ENCODE measurements at regions not wholly inside any gene's neighbourhood (a gene's known extent, or its start where the extent isn't known, plus 50 kb on each side); places are given as distances from the start of the nearest gene placed in this dataset.
"Not testable (repeated sequence)": the region's sequence is repeated elsewhere in the genome, so short reads cannot be mapped to it uniquely, and the experiment has no call there.

DNA sequence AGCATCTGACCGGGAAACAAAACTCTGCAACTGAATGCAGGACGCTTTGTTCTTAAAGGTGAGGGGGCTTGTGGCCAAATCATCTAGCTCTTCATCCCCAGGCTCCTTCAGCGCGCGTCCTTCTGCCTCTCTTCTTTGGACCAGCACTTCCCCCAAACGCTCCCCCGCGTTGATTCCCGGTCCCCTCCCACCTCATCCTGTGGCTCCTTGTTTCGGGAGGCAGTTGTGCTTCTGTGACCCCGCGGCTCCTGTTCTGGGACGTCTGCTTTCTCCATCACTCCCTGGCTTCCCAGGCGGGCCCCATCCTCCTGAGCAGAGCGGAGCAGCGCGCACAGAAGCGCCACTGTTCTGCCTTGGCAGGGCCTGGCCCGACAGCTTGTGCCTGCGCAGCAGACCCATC is 109.7 kb upstream of the ZNG1E start:
- H3K9me3 ChIP-seq (ENCODE audit: low read depth, low read length); H3K4me3 ChIP-seq; H3K27ac ChIP-seq; H3K36me3 ChIP-seq (ENCODE audit: insufficient read depth, low read length); H3K9ac ChIP-seq (ENCODE audit: insufficient read length); DNase-seq (ENCODE audit: low read depth, low spot score): not testable (repeated sequence)

GRCh38 chr9:65519018-65519417 is 156.7 kb upstream of the ZNG1E start:
- H3K4me3 ChIP-seq; H3K9ac ChIP-seq (ENCODE audit: insufficient read length); DNase-seq (ENCODE audit: low read depth, low spot score); H3K9me3 ChIP-seq (ENCODE audit: low read depth, low read length); H3K27ac ChIP-seq; H3K36me3 ChIP-seq (ENCODE audit: insufficient read depth, low read length): not testable (repeated sequence)

- H3K36me3 ChIP-seq (ENCODE audit: insufficient read depth, low read length); H3K27ac ChIP-seq; H3K9me3 ChIP-seq (ENCODE audit: low read depth, low read length); H3K9ac ChIP-seq (ENCODE audit: insufficient read length); H3K4me3 ChIP-seq; DNase-seq (ENCODE audit: low read depth, low spot score): not testable (repeated sequence)
Observed at GRCh38 chr9:65514465-65514864, 161.3 kb upstream of the ZNG1E start.

DNA sequence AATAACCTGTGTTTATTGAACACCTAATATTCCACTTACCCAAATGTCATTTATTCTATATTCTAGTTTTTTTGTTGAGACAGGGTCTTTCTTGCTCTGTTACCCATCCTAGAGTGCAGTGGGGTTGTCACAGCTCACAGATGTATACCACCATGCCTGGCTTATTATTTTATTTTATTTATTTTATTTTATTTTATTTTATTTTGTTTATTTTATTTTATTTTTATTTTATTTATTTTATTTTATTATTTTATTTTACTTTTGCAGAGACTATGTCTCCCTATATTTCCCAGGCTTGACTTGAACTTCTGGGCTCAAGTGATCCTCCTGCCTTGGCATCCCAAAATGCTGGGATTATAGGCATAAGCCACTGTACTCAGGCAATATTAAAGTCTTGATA is 167.8 kb upstream of the ZNG1E start:
- H3K4me3 ChIP-seq; H3K9ac ChIP-seq (ENCODE audit: insufficient read length); H3K27ac ChIP-seq; H3K9me3 ChIP-seq (ENCODE audit: low read depth, low read length); H3K36me3 ChIP-seq (ENCODE audit: insufficient read depth, low read length); DNase-seq (ENCODE audit: low read depth, low spot score): not testable (repeated sequence)

DNA sequence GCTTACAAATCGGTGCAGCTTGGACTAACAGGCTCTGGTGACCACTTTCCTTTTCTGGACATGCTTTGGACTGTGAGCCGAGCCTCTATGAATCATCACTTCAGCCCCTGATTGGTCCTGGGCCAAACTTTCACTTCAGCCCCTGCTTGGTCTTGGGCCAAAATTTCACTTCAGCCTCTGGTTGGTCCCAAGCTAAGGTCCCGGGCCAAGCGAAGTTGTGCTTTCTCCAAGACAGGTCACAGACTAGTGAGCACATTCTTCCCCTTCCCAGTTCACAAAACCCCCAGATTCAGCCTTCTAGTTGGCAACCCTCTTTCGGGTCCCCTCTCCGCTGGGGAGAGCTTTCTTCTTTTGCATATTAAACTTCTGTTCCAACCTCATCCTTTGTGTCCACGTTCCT is 171.0 kb upstream of the ZNG1E start:
- not testable (repeated sequence) for H3K9me3 ChIP-seq (ENCODE audit: low read depth, low read length); H3K4me3 ChIP-seq; H3K36me3 ChIP-seq (ENCODE audit: insufficient read depth, low read length); DNase-seq (ENCODE audit: low read depth, low spot score); H3K9ac ChIP-seq (ENCODE audit: insufficient read length); H3K27ac ChIP-seq

DNA sequence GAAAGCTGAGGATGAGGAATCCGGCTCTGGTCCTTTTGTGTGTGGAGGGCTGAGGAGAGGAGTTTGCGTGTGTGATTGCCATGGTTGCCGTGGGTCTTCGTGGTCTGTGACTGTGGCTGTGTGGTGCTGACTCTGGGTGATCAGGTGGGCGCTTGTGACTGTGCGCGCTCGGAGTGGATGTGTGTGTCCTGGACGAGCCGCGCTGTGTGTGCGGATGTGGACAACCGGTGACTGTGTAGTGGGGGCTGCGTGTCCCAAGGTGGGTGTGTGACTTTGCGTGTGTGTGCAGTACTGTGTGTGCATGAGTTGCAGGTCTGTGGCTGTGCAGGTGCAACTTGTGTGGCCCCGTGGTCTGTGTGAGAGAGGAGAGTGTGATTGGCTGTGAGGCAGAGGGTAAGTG is 172.0 kb upstream of the ZNG1E start:
- not testable (repeated sequence) for H3K9ac ChIP-seq (ENCODE audit: insufficient read length); H3K27ac ChIP-seq; H3K4me3 ChIP-seq; H3K36me3 ChIP-seq (ENCODE audit: insufficient read depth, low read length); H3K9me3 ChIP-seq (ENCODE audit: low read depth, low read length); DNase-seq (ENCODE audit: low read depth, low spot score)

DNA sequence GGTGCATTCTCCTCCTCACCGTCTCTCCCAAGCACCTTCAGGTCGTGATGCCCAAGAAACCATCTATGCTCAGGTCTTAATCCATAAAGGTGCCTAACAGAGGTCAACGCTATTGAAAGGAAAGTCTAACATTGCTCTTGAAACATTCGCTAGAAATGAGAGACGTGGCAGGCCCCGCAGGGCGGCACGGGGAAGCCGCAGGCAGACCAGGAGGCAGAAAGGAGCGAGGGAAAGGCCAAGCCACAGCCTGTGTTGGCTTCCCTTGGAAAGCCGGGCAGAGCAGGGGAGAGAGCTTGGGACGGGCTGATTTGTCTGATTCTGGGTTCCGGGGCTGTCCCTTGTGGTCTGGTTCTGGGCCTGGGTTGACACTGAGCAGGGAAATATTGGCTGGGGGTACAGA is 192.8 kb upstream of the ZNG1E start:
- not testable (repeated sequence) for H3K9ac ChIP-seq (ENCODE audit: insufficient read length); H3K36me3 ChIP-seq (ENCODE audit: insufficient read depth, low read length); H3K4me3 ChIP-seq; DNase-seq (ENCODE audit: low read depth, low spot score); H3K27ac ChIP-seq; H3K9me3 ChIP-seq (ENCODE audit: low read depth, low read length)

GRCh38 chr9:65481291-65481690 is 194.4 kb upstream of the ZNG1E start:
- H3K9me3 ChIP-seq (ENCODE audit: low read depth, low read length); H3K4me3 ChIP-seq; H3K9ac ChIP-seq (ENCODE audit: insufficient read length); H3K27ac ChIP-seq; DNase-seq (ENCODE audit: low read depth, low spot score); H3K36me3 ChIP-seq (ENCODE audit: insufficient read depth, low read length): not testable (repeated sequence)

- not testable (repeated sequence) for DNase-seq (ENCODE audit: low read depth, low spot score); H3K4me3 ChIP-seq; H3K27ac ChIP-seq; H3K36me3 ChIP-seq (ENCODE audit: insufficient read depth, low read length); H3K9ac ChIP-seq (ENCODE audit: insufficient read length); H3K9me3 ChIP-seq (ENCODE audit: low read depth, low read length)
Observed at GRCh38 chr9:65474891-65475290, 189.9 kb upstream of the FOXD4L5 start.

- DNase-seq (ENCODE audit: low read depth, low spot score); H3K9ac ChIP-seq (ENCODE audit: insufficient read length); H3K9me3 ChIP-seq (ENCODE audit: low read depth, low read length); H3K4me3 ChIP-seq; H3K27ac ChIP-seq; H3K36me3 ChIP-seq (ENCODE audit: insufficient read depth, low read length): not testable (repeated sequence)
Observed at GRCh38 chr9:65473059-65473822, 188.2 kb upstream of the FOXD4L5 start.

- not testable (repeated sequence) for H3K9ac ChIP-seq (ENCODE audit: insufficient read length); DNase-seq (ENCODE audit: low read depth, low spot score); H3K27ac ChIP-seq; H3K9me3 ChIP-seq (ENCODE audit: low read depth, low read length); H3K36me3 ChIP-seq (ENCODE audit: insufficient read depth, low read length); H3K4me3 ChIP-seq
Observed at GRCh38 chr9:65471106-65471505, 186.1 kb upstream of the FOXD4L5 start.

DNA sequence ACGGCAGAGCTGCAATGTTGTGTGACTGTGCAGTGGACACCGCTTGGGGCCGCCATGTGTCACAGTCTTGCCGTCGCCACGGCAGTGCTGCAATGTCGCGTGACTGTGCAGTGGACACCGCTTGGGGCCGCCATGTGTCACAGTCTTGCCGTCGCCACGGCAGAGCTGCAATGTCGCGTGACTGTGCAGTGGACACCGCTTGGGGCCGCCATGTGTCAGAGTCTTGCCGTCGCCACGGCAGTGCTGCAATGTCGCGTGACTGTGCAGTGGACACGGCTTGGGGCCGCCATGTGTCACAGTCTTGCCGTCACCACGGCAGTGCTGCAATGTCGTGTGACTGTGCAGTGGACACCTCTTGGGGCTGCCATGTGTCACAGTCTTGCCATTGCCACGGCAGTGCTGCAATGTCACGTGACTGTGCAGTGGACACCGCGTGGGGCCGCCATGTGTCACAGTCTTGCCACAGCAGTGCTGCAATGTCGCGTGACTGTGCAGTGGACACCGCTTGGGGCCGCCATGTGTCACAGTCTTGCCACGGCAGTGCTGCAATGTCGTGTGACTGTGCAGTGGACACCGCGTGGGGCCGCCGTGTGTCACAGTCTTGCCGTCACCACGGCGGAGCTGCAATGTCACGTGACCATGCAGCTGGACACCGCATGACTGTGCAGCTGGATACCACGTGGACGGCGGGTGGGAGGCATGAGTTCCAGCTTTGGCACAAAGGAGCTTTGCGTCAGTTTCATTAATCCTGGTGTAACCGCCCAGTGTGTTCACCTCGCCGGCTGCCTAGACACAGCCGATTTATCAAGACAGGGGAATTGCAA is 182.1 kb upstream of the FOXD4L5 start:
- not testable (repeated sequence) for H3K27ac ChIP-seq; H3K9ac ChIP-seq (ENCODE audit: insufficient read length); H3K36me3 ChIP-seq (ENCODE audit: insufficient read depth, low read length); H3K9me3 ChIP-seq (ENCODE audit: low read depth, low read length); DNase-seq (ENCODE audit: low read depth, low spot score); H3K4me3 ChIP-seq

DNA sequence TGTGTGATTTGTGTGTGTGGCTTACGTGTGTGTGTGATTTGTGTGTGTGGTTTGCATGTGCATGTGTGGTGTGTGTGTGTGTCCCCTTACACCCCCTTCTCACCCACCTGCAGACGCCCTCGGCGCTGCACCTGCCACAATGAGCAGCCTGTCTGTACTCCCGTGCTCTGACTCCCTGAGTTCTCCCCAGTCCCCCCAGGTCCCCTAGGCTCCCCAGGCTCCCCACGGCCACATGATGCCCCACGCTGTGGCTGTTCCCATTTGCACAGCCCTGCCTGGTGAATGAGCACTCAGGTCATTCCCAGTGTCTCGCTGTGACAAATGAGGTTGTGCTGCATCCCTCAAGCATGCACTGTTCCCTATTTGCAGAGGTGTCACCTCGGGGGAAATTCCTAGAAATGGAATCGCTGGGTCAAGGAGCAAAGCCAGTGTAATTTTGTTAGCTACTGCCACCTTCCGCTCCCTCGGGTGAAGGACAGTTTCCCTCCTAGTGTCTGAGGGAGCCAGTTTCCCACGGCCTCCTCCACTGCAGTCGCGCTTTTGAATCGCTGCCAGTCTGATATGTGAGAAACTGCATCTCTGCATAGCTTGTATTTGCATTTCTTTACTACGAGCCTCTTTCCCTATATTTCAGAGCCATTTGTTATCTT is 180.4 kb upstream of the FOXD4L5 start:
- H3K36me3 ChIP-seq (ENCODE audit: insufficient read depth, low read length); DNase-seq (ENCODE audit: low read depth, low spot score); H3K27ac ChIP-seq; H3K9ac ChIP-seq (ENCODE audit: insufficient read length); H3K9me3 ChIP-seq (ENCODE audit: low read depth, low read length); H3K4me3 ChIP-seq: not testable (repeated sequence)

DNA sequence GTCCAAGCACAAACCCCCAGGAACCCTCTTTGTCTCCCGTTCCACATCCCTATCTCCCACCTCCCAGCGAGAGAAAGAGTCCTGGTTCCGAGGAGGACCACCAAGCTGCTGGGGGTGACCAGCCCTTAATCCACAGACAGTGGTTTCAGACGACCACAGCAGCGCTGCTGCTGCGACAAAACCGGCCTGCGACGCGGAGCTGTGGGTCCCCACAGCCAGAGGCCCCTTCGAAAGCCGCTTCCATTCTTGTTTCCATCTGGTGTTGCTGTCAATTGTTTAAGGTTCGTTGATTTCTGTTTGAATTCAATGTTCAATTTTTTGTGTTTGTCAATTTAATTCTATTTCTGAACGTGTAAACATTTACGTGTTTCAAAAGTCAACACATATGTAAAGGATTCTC is 177.5 kb upstream of the FOXD4L5 start:
- not testable (repeated sequence) for H3K9me3 ChIP-seq (ENCODE audit: low read depth, low read length); H3K4me3 ChIP-seq; DNase-seq (ENCODE audit: low read depth, low spot score); H3K27ac ChIP-seq; H3K36me3 ChIP-seq (ENCODE audit: insufficient read depth, low read length); H3K9ac ChIP-seq (ENCODE audit: insufficient read length)
